Lung (tissue), 11 donors: ENCODE measurements at regions not wholly inside any gene's neighbourhood (a gene's known extent, or its start where the extent isn't known, plus 50 kb on each side); places are given as distances from the start of the nearest gene placed in this dataset.

ENCODE experiments used
- ATAC-seq: fragments of 200-7000 bp; cut with Tn5 transposase; one replicate; pipeline ENCODE4 v1.9.1; 2020; ENCODE audit warnings: moderate number of reproducible peaks; ENCODE audit not compliant: insufficient read depth, low FRiP score
- DNase-seq, 3 donors: peaks; one replicate each; pipeline ENCODE4 v3.0.0-alpha.2; 2013 to 2017
- H3K27ac ChIP-seq, 2 donors: one replicate each; pipeline ENCODE4 v1.5.1; 2013; ENCODE audit warnings: mild to moderate bottlenecking in 2 of 2, moderate library complexity in 2 of 2, control low read depth in 1 of 2, inconsistent platforms in 1 of 2, low read depth in 1 of 2, low read length in 1 of 2
- H3K27me3 ChIP-seq, 3 donors: one replicate each; pipeline ENCODE4 v1.5.1; 2013; ENCODE audit warnings: low read length in 2 of 3; ENCODE audit not compliant: control insufficient read depth in 3 of 3, insufficient read depth in 3 of 3
- H3K36me3 ChIP-seq, 4 donors: one replicate each; pipeline ENCODE4 v1.5.1; 2013; ENCODE audit warnings: low read length in 4 of 4, mild to moderate bottlenecking in 1 of 4, moderate library complexity in 1 of 4; ENCODE audit not compliant: control insufficient read depth in 4 of 4, insufficient read depth in 4 of 4
- H3K4me1 ChIP-seq, 5 donors: one replicate each; pipeline ENCODE4 v1.5.1; 2013; ENCODE audit warnings: low read length in 5 of 5, mild to moderate bottlenecking in 2 of 5, moderate library complexity in 1 of 5; ENCODE audit not compliant: control insufficient read depth in 5 of 5, insufficient read depth in 5 of 5
- H3K4me3 ChIP-seq: one replicate; pipeline ENCODE4 v1.5.1; 2013; ENCODE audit warnings: mild to moderate bottlenecking, control low read depth, moderate library complexity
- H3K9ac ChIP-seq, 2 donors: one replicate each; pipeline ENCODE4 v1.5.1; 2013; ENCODE audit warnings: low read length in 2 of 2, control low read depth in 1 of 2; ENCODE audit not compliant: insufficient read depth in 1 of 2
- H3K9me3 ChIP-seq, 4 donors: one replicate each; pipeline ENCODE4 v1.5.1; 2013; ENCODE audit warnings: low read length in 3 of 4, mild to moderate bottlenecking in 1 of 4, moderate library complexity in 1 of 4; ENCODE audit not compliant: control insufficient read depth in 4 of 4, insufficient read depth in 3 of 4
- CTCF ChIP-seq: IDR thresholded peaks from 2 replicates; pipeline ENCODE4 v1.5.1; 2012; ENCODE audit warnings: mild to moderate bottlenecking; ENCODE audit errors: control extremely low read depth, extremely low read depth
- WGBS, 2 donors: extraction: QIAGEN DNeasy Blood & Tissue Kit; methylation state at CpG; one replicate each; pipeline ENCODE4 v1.1.7; 2013; 5-methylcytosine and 5-hydroxymethylcytosine counted together
- donor health status: control.
- donor health status: control.
- donor health status: Bipolar disorder and iron deficiency.
- donor health status: healthy.
- donor health status: DM: yes; HTN: yes; CAD: no.

- 83 to 88% methylated on average over 28 of the region's 28 CpGs for WGBS, 2 donors
- no peaks in the 10 kb centered on the region for H3K27me3 ChIP-seq
- no peak for TF ChIP-seq CTCF
- no peaks in the 10 kb centered on the region for H3K36me3 ChIP-seq
- no peak for DNase-seq
- H3K4me1 ChIP-seq, result no peaks in the 10 kb centered on the region
- H3K9me3 ChIP-seq, result peaks cover 0 to 4% (median 0%) of the 10 kb centered on the region in 4 donors
- H3K4me3 ChIP-seq, result no peak overlapping the region
- no peak overlapping the region for H3K9ac ChIP-seq
- ATAC-seq, result no peak
- H3K27ac ChIP-seq, result no peak overlapping the region
Observed at GRCh38 chr2:365367-366275, 77.7 kb upstream of the ALKAL2 start.

- H3K9ac ChIP-seq, result no peak overlapping the region
- no peak for DNase-seq
- no peak overlapping the region for H3K27ac ChIP-seq
- ATAC-seq, result no peak
- 88 to 92% methylated on average over 24 of the region's 24 CpGs for WGBS, 2 donors
- no peak for TF ChIP-seq CTCF
- H3K4me3 ChIP-seq, result no peak overlapping the region
- H3K36me3 ChIP-seq, result no peaks in the 10 kb centered on the region
- peaks cover 0 to 4% (median 0%) of the 10 kb centered on the region in 4 donors for H3K9me3 ChIP-seq
- H3K27me3 ChIP-seq, result no peaks in the 10 kb centered on the region
- H3K4me1 ChIP-seq, result no peaks in the 10 kb centered on the region
Observed at GRCh38 chr2:363824-364470, 76.1 kb upstream of the ALKAL2 start.

- Histone ChIP-seq H3K27me3 (no peaks in the 10 kb centered on the region), H3K27ac (no peak overlapping the region), H3K4me3 (no peak overlapping the region), H3K4me1 (no peaks in the 10 kb centered on the region), H3K9me3 (peaks cover 0 to 2% (median 0%) of the 10 kb centered on the region in 4 donors), H3K9ac (no peak overlapping the region), H3K36me3 (no peaks in the 10 kb centered on the region)
- DNase-seq, result no peak
- no peak for TF ChIP-seq CTCF
- WGBS, 2 donors, result 71 to 83% methylated on average over 5 of the region's 5 CpGs
- no peak for ATAC-seq
Observed at GRCh38 chr2:362924-363323, 75.0 kb upstream of the ALKAL2 start.
